GM23338 (cell line): ENCODE measurements at regions not wholly inside any gene's neighbourhood (a gene's known extent, or its start where the extent isn't known, plus 50 kb on each side); places are given as distances from the start of the nearest gene placed in this dataset.

ENCODE experiments used
- ATAC-seq: fragments of 200-7000 bp; cut with Tn5 transposase; 3 replicates; pipeline ENCODE4 v1.9.1; 2020
- DNase-seq: peaks from one replicate; pipeline ENCODE4 v3.0.0-alpha.2; 2015; ENCODE audit warnings: low spot score
- H2AFZ ChIP-seq: fragments of 200-600 bp; sonication (generic); 2 replicates; pipeline ENCODE4 v1.8.0; 2016; ENCODE audit warnings: antibody characterized with exemption, mild to moderate bottlenecking, moderate library complexity
- H3F3A ChIP-seq: fragments of 200-600 bp; sonication (generic); replicated peaks from 2 replicates; pipeline ENCODE4 v1.8.0; 2017; ENCODE audit warnings: antibody characterized with exemption, mixed run types, low read depth
- H3K27ac ChIP-seq: fragments of 200-600 bp; sonication (generic); 2 replicates; pipeline ENCODE4 v1.6.1; 2016; ENCODE audit warnings: low read depth
- H3K27me3 ChIP-seq: fragments of 200-600 bp; sonication (generic); 2 replicates; pipeline ENCODE4 v1.8.0; 2016; ENCODE audit warnings: mild to moderate bottlenecking, mixed run types, moderate library complexity; ENCODE audit not compliant: insufficient read depth
- H3K36me3 ChIP-seq: fragments of 200-600 bp; sonication (generic); 2 replicates; pipeline ENCODE4 v1.8.0; 2016; ENCODE audit warnings: mild to moderate bottlenecking; ENCODE audit not compliant: insufficient read depth
- H3K4me1 ChIP-seq: fragments of 200-600 bp; sonication (generic); 2 replicates; pipeline ENCODE4 v1.8.0; 2016; ENCODE audit warnings: mild to moderate bottlenecking, moderate library complexity; ENCODE audit not compliant: insufficient read depth
- H3K4me2 ChIP-seq: fragments of 200-600 bp; sonication (generic); 2 replicates; pipeline ENCODE4 v1.7.1; 2017; ENCODE audit warnings: mixed run types
- H3K4me3 ChIP-seq: fragments of 200-600 bp; sonication (generic); 2 replicates; pipeline ENCODE4 v1.6.1; 2016; ENCODE audit warnings: mixed run types
- H3K79me2 ChIP-seq: fragments of 200-600 bp; sonication (generic); replicated peaks from 2 replicates; pipeline ENCODE4 v1.8.0; 2017; ENCODE audit warnings: mild to moderate bottlenecking; ENCODE audit not compliant: insufficient read depth
- H3K9me2 ChIP-seq: fragments of 200-600 bp; sonication (generic); 2 replicates; pipeline ENCODE4 v1.8.0; 2017; ENCODE audit not compliant: insufficient read depth
- H4K20me1 ChIP-seq: fragments of 200-600 bp; sonication (generic); replicated peaks from 2 replicates; pipeline ENCODE4 v1.8.0; 2017; ENCODE audit warnings: mild to moderate bottlenecking; ENCODE audit not compliant: insufficient read depth
- H3K27ac Mint-ChIP-seq: 2 replicates; pipeline ENCODE4 v1.8.0; 2020; ENCODE audit warnings: inconsistent platforms, mild to moderate bottlenecking, moderate library complexity, mixed read lengths
- H3K27me3 Mint-ChIP-seq: 3 replicates; pipeline ENCODE4 v1.8.0; 2022; ENCODE audit warnings: low read depth, mild to moderate bottlenecking, moderate library complexity, mixed read lengths, inconsistent platforms; ENCODE audit not compliant: insufficient read depth, poor library complexity
- H3K36me3 Mint-ChIP-seq: 3 replicates; pipeline ENCODE4 v1.8.0; 2021; ENCODE audit warnings: low read depth, mild to moderate bottlenecking, inconsistent platforms, moderate library complexity, mixed read lengths
- H3K4me1 Mint-ChIP-seq: 3 replicates; pipeline ENCODE4 v1.8.0; 2020; ENCODE audit warnings: mild to moderate bottlenecking, inconsistent platforms, mixed read lengths
- H3K4me3 Mint-ChIP-seq: 3 replicates; pipeline ENCODE4 v1.8.0; 2021; ENCODE audit warnings: moderate library complexity, mild to moderate bottlenecking, inconsistent platforms, mixed read lengths
- H3K9me3 Mint-ChIP-seq: 3 replicates; pipeline ENCODE4 v1.8.0; 2020; ENCODE audit warnings: moderate library complexity, mild to moderate bottlenecking, inconsistent platforms, mixed read lengths
- CREB1 ChIP-seq: fragments of 250-450 bp; sonication (Bioruptor Pico); IDR thresholded peaks from 2 replicates; pipeline ENCODE4 v1.5.0; 2020; ENCODE audit warnings: low read depth, mild to moderate bottlenecking, moderate library complexity
- EZH2 ChIP-seq: fragments of 200-600 bp; sonication (generic); IDR thresholded peaks from one replicate; pipeline ENCODE4 v1.8.0; 2017; ENCODE audit warnings: antibody characterized with exemption, mild to moderate bottlenecking, low read depth; ENCODE audit not compliant: unreplicated experiment
- EZH2phosphoT487 ChIP-seq: fragments of 200-600 bp; sonication (generic); IDR thresholded peaks from one replicate; pipeline ENCODE4 v1.8.1; 2018; ENCODE audit warnings: antibody characterized with exemption; ENCODE audit not compliant: unreplicated experiment
- JUNB ChIP-seq: IDR thresholded peaks from one replicate; pipeline ENCODE4 v1.6.1; 2016; ENCODE audit warnings: antibody characterized with exemption; ENCODE audit not compliant: unreplicated experiment
- POLR2AphosphoS5 ChIP-seq: IDR thresholded peaks from 2 replicates; pipeline ENCODE4 v1.6.1; 2016; ENCODE audit warnings: antibody characterized with exemption, low read depth
- STAT1 ChIP-seq: IDR thresholded peaks from one replicate; pipeline ENCODE4 v1.6.1; 2016; ENCODE audit warnings: antibody characterized with exemption; ENCODE audit not compliant: unreplicated experiment
- ZNF114 ChIP-seq: fragments of 250-450 bp; sonication (Bioruptor Pico); IDR thresholded peaks from 2 replicates; pipeline ENCODE4 v1.5.0; 2020; ENCODE audit warnings: mild to moderate bottlenecking, moderate library complexity
- TF ChIP-seq, protein P1 (sequence below): fragments of 250-450 bp; sonication (Bioruptor Pico); IDR thresholded peaks from 2 replicates; pipeline ENCODE4 v1.5.0; 2020; ENCODE audit warnings: mild to moderate bottlenecking, moderate library complexity
- TF ChIP-seq, protein P2 (sequence below): IDR thresholded peaks from 2 replicates; pipeline ENCODE4 v1.6.1; 2016; ENCODE audit warnings: antibody characterized with exemption

DNA sequence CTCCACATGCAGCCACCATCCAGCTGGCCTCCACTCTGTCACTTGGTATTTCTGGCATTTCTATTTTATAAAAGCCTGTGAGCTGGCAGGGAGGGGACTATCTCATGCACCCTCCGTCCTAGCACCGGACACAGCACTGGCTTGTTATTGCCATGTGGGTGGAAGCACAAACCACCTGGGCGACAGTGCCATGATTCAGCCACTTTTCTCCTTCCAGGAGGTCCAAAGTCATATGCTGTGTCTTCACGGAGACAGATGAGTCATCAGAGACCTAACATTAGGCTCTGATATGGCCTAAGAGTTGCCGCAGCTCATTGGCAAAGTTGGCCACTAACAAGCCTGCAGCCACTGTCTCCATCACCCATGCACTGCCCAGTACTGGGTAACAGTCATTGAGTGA, 1123.0 kb downstream of the VRK1 start (continued):
- TF ChIP-seq, protein P1, sequence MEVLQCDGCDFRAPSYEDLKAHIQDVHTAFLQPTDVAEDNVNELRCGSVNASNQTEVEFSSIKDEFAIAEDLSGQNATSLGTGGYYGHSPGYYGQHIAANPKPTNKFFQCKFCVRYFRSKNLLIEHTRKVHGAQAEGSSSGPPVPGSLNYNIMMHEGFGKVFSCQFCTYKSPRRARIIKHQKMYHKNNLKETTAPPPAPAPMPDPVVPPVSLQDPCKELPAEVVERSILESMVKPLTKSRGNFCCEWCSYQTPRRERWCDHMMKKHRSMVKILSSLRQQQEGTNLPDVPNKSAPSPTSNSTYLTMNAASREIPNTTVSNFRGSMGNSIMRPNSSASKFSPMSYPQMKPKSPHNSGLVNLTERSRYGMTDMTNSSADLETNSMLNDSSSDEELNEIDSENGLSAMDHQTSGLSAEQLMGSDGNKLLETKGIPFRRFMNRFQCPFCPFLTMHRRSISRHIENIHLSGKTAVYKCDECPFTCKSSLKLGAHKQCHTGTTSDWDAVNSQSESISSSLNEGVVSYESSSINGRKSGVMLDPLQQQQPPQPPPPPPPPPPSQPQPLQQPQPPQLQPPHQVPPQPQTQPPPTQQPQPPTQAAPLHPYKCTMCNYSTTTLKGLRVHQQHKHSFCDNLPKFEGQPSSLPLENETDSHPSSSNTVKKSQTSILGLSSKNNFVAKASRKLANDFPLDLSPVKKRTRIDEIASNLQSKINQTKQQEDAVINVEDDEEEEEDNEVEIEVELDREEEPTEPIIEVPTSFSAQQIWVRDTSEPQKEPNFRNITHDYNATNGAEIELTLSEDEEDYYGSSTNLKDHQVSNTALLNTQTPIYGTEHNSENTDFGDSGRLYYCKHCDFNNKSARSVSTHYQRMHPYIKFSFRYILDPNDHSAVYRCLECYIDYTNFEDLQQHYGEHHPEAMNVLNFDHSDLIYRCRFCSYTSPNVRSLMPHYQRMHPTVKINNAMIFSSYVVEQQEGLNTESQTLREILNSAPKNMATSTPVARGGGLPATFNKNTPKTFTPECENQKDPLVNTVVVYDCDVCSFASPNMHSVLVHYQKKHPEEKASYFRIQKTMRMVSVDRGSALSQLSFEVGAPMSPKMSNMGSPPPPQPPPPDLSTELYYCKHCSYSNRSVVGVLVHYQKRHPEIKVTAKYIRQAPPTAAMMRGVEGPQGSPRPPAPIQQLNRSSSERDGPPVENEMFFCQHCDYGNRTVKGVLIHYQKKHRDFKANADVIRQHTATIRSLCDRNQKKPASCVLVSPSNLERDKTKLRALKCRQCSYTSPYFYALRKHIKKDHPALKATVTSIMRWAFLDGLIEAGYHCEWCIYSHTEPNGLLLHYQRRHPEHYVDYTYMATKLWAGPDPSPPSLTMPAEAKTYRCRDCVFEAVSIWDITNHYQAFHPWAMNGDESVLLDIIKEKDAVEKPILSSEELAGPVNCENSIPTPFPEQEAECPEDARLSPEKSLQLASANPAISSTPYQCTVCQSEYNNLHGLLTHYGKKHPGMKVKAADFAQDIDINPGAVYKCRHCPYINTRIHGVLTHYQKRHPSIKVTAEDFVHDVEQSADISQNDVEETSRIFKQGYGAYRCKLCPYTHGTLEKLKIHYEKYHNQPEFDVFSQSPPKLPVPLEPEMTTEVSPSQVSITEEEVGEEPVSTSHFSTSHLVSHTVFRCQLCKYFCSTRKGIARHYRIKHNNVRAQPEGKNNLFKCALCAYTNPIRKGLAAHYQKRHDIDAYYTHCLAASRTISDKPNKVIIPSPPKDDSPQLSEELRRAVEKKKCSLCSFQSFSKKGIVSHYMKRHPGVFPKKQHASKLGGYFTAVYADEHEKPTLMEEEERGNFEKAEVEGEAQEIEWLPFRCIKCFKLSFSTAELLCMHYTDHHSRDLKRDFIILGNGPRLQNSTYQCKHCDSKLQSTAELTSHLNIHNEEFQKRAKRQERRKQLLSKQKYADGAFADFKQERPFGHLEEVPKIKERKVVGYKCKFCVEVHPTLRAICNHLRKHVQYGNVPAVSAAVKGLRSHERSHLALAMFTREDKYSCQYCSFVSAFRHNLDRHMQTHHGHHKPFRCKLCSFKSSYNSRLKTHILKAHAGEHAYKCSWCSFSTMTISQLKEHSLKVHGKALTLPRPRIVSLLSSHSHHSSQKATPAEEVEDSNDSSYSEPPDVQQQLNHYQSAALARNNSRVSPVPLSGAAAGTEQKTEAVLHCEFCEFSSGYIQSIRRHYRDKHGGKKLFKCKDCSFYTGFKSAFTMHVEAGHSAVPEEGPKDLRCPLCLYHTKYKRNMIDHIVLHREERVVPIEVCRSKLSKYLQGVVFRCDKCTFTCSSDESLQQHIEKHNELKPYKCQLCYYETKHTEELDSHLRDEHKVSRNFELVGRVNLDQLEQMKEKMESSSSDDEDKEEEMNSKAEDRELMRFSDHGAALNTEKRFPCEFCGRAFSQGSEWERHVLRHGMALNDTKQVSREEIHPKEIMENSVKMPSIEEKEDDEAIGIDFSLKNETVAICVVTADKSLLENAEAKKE: no peak
- no peak for TF ChIP-seq ZNF114 (CRISPR knock-in tag)
- TF ChIP-seq EZH2phosphoT487: no peak
- TF ChIP-seq POLR2AphosphoS5: no peak
- no peak for TF ChIP-seq EZH2
- TF ChIP-seq CREB1 (CRISPR knock-in tag): no peak
- TF ChIP-seq, protein P2, sequence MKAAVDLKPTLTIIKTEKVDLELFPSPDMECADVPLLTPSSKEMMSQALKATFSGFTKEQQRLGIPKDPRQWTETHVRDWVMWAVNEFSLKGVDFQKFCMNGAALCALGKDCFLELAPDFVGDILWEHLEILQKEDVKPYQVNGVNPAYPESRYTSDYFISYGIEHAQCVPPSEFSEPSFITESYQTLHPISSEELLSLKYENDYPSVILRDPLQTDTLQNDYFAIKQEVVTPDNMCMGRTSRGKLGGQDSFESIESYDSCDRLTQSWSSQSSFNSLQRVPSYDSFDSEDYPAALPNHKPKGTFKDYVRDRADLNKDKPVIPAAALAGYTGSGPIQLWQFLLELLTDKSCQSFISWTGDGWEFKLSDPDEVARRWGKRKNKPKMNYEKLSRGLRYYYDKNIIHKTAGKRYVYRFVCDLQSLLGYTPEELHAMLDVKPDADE: no peak

DNA sequence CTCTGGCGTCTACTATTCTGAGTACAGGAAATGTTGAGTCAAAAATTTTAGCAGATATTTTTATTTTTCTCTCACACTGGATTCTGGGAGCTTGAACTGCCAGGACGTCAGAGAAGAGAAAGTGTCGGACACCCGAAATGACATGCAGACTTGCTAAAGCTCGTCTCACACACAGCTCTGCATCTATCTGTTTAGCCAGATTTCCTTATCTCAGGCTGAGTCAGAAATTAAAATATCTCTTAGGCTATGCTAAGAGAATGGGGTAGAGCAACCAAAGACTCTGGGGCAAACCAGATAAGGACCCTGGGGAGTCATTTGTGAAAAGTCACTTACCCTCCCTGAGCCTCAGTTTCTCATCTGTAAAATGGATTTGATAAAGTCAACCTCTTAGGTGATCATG, 1124.1 kb downstream of the VRK1 start:
- H3K36me3 Mint-ChIP-seq: no peaks in the 10 kb centered on the region
- no peak for ATAC-seq
- no peak overlapping the region for H2AFZ ChIP-seq
- TF ChIP-seq JUNB: no peak
- TF ChIP-seq, protein P1: no peak
- TF ChIP-seq STAT1: no peak
- no peak overlapping the region for H3K4me2 ChIP-seq
- H3F3A ChIP-seq: no peaks in the 10 kb centered on the region
- no peaks in the 10 kb centered on the region for H3K27me3 Mint-ChIP-seq
- DNase-seq: no peak
- no peaks in the 10 kb centered on the region; the same call in 2 of the 3 replicates for H3K9me3 Mint-ChIP-seq
- no peaks in the 10 kb centered on the region for H3K27me3 ChIP-seq
- no peaks in the 10 kb centered on the region for H3K79me2 ChIP-seq
- H3K27ac Mint-ChIP-seq: no peak overlapping the region
- no peaks in the 10 kb centered on the region for H3K36me3 ChIP-seq
- peaks cover 4% of the 10 kb centered on the region; the same call in 1 of the 2 replicates for H3K4me1 ChIP-seq
- H3K4me3 ChIP-seq: no peak overlapping the region
- no peak overlapping the region for H3K4me3 Mint-ChIP-seq
- H3K9me2 ChIP-seq: peaks cover 22% of the 10 kb centered on the region
- no peak overlapping the region for H3K27ac ChIP-seq
- no peaks in the 10 kb centered on the region for H4K20me1 ChIP-seq
- H3K4me1 Mint-ChIP-seq: 0 out of 3 replicates have a peak, but pooled peaks cover under 1% of the 10 kb centered on the region
